ENCODE measurements at regions not wholly inside any gene's neighbourhood (a gene's known extent, or its start where the extent isn't known, plus 50 kb on each side); places are given as distances from the start of the nearest gene placed in this dataset.

DNA sequence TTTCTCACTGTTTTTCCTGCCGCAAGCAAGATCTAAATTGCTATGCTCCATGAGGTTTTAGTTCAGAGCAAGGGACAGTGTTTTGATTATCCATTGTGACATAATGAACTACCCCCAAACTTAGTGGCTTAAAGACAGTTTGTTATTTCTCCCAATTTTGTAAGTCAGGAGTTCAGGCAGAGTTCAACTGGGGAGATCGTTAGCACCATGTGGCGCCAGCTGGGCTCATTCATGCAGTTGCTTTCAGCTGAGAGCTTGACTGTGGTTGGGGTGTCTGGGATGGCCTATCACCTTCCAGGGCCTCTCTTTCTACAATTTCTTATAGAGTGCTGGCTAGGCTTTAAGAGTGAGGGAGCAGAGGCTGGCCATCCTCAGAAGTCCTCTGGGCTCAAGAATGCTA lies 382.9 kb upstream of the CELF4 start:
- DNase-seq (no peak), ATAC-seq (no peak)
- POLR2A ChIA-PET, result no interaction called here
- intact Hi-C loops (cut with DNase I, micrococcal nuclease), result no loop called here
- no peaks in the 10 kb centered on the region for H3K27me3 Mint-ChIP-seq
- H3K9me3 Mint-ChIP-seq (ENCODE audit: low read depth), result no peaks in the 10 kb centered on the region
- no peaks in the 10 kb centered on the region for H3K36me3 Mint-ChIP-seq (ENCODE audit: low read depth)
- no peak overlapping the region for H3K27ac Mint-ChIP-seq
- CTCF ChIA-PET, result interaction anchor here (0.6 kb wide), 1 partner anchor 691 kb away, joined by 3 read pairs; no protein-coding TSS in a partner anchor
- no peak overlapping the region for H3K4me3 Mint-ChIP-seq
- H3K4me1 Mint-ChIP-seq, result no peaks in the 10 kb centered on the region

DNA sequence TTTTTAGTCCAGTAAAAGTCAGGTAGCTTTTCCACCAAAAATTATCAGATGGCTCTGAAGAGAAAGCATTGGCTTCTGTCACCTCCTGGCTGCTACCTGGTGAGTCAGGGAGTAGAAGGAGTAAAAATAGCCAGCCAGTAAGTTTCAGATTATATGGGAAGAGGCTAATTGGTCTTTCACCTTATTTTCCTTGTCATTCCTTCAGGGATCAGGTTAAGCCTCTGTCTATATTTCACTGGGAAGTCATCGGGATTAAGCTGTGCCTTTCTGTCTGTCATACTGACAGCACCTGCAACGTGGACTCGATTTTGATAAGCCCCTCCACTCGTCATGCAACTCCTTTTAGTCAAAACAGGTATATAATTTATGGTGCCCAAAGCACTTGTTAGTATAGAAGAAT lies 380.7 kb upstream of the CELF4 start:
- H3K27me3 Mint-ChIP-seq, result no peaks in the 10 kb centered on the region
- intact Hi-C loops (cut with DNase I, micrococcal nuclease), result no loop called here

DNA sequence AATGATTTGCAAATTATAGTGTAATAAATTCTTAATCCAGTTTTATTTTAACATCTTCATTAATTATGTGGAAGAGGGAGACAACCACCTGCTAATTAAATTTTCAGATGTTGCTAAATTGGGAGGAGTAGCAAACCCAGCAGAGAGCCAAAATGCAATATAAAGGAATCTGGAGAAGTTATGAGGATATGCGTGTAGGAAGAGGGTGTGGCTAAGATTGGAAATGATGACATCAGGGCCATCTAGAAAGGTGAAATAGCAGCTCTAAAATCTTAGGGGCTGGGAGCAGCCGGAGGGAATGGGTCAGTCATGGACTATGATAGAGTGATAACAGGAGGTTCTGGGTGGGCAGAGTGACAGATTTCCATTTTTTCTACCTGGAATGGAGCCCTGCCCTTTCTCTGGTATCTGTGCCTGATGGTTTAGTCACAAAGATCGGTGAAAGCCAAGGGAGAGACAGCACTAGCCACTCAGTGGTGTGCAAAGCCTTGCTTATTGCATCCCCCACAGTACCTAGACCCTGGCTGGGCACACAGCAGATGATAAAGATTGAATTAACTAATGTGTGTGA lies 379.2 kb upstream of the CELF4 start:
- Mint-ChIP-seq H3K9me3 (ENCODE audit: low read depth) (peaks cover 3% of the 10 kb centered on the region), H3K27me3 (no peaks in the 10 kb centered on the region), H3K4me3 (no peak overlapping the region), H3K36me3 (ENCODE audit: low read depth) (no peaks in the 10 kb centered on the region), H3K27ac (no peak overlapping the region), H3K4me1 (no peaks in the 10 kb centered on the region)
- ChIA-PET CTCF (no interaction called here), POLR2A (no interaction called here)
- intact Hi-C loops (cut with DNase I, micrococcal nuclease), result no loop called here
- ATAC-seq (no peak), DNase-seq (no peak)

More for the DNA sequence above, 380.7 kb upstream of the CELF4 start:
- CTCF ChIA-PET, result no interaction called here
- H3K9me3 Mint-ChIP-seq (ENCODE audit: low read depth), result peaks cover 3% of the 10 kb centered on the region
- no peak overlapping the region for H3K27ac Mint-ChIP-seq
- no peaks in the 10 kb centered on the region for H3K36me3 Mint-ChIP-seq (ENCODE audit: low read depth)
- DNase-seq (no peak), ATAC-seq (no peak)
- no peaks in the 10 kb centered on the region for H3K4me1 Mint-ChIP-seq
- POLR2A ChIA-PET, result no interaction called here
- no peak overlapping the region for H3K4me3 Mint-ChIP-seq

GRCh38 chr18:37937287-37937686 lies 371.7 kb upstream of the CELF4 start:
- ChIA-PET POLR2A (no interaction called here), CTCF (no interaction called here)
- no peaks in the 10 kb centered on the region for H3K27me3 Mint-ChIP-seq
- H3K27ac Mint-ChIP-seq, result no peak overlapping the region
- intact Hi-C loops (cut with DNase I, micrococcal nuclease), result no loop called here
- H3K9me3 Mint-ChIP-seq (ENCODE audit: low read depth), result peaks cover 3% of the 10 kb centered on the region
- no peak for DNase-seq
- H3K36me3 Mint-ChIP-seq (ENCODE audit: low read depth), result no peaks in the 10 kb centered on the region
- H3K4me3 Mint-ChIP-seq, result no peak overlapping the region
- no peak for ATAC-seq
- H3K4me1 Mint-ChIP-seq, result no peaks in the 10 kb centered on the region

GRCh38 chr18:37935086-37935485 lies 369.5 kb upstream of the CELF4 start:
- POLR2A ChIA-PET, result no interaction called here
- ATAC-seq (no peak), DNase-seq (no peak)
- H3K4me1 Mint-ChIP-seq, result no peaks in the 10 kb centered on the region
- no peak overlapping the region for H3K27ac Mint-ChIP-seq
- intact Hi-C loops (cut with DNase I, micrococcal nuclease), result no loop called here
- CTCF ChIA-PET, result no interaction called here
- no peaks in the 10 kb centered on the region for H3K27me3 Mint-ChIP-seq
- H3K4me3 Mint-ChIP-seq, result no peak overlapping the region
- H3K36me3 Mint-ChIP-seq (ENCODE audit: low read depth), result no peaks in the 10 kb centered on the region
- peaks cover 3% of the 10 kb centered on the region for H3K9me3 Mint-ChIP-seq (ENCODE audit: low read depth)

DNA sequence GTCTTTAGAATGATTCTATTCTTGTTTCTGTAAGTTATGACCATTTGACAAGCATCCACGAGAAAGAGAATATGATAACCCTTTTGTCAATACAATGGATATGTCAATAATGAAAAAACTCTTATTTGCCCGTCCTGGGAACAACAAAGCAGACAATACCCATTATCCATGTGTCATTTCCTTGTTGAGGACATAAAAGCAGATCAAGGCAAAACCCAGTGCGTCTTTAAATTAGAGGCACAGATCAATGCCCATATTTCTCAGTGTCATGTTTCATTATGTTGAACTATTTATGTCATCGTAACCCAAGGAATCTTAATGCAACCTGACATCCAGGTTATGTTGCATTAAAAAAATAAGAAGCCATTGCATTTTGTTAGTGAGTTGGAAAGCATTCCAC lies 365.0 kb upstream of the CELF4 start:
- DNase-seq (no peak), ATAC-seq (no peak)
- CTCF ChIA-PET, result no interaction called here
- POLR2A ChIA-PET, result no interaction called here
- Mint-ChIP-seq H3K4me1 (no peaks in the 10 kb centered on the region), H3K27ac (no peak overlapping the region), H3K27me3 (no peaks in the 10 kb centered on the region), H3K36me3 (ENCODE audit: low read depth) (no peaks in the 10 kb centered on the region), H3K4me3 (no peak overlapping the region), H3K9me3 (ENCODE audit: low read depth) (no peaks in the 10 kb centered on the region)
- intact Hi-C loops (cut with DNase I, micrococcal nuclease), result no loop called here

DNA sequence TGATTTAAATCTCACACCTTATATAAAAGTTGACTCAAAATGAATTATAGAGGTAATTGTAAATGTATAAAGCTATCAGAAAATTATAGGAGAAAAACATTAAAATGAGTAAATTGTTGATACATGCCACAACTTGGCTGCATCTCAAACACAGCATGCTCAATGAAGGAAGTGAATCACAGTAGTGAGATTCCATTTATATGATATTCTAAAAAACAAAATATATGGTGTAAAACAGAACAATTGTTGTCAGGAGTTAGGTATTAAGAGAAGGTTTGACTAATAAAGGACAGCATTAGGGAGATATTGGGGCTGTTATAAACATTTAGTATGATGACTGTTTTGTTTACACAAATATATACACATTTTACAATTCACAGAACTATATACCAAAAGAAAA lies 356.6 kb upstream of the CELF4 start:
- Mint-ChIP-seq H3K27me3 (no peaks in the 10 kb centered on the region), H3K36me3 (ENCODE audit: low read depth) (no peaks in the 10 kb centered on the region), H3K9me3 (ENCODE audit: low read depth) (no peaks in the 10 kb centered on the region), H3K4me3 (no peak overlapping the region), H3K4me1 (no peaks in the 10 kb centered on the region), H3K27ac (no peak overlapping the region)
- no peak for ATAC-seq
- ChIA-PET CTCF (no interaction called here), POLR2A (no interaction called here)
- DNase-seq, result no peak
- intact Hi-C loops (cut with DNase I, micrococcal nuclease), result no loop called here

GRCh38 chr18:37920865-37921264 lies 355.3 kb upstream of the CELF4 start:
- Mint-ChIP-seq H3K4me3 (no peak overlapping the region), H3K36me3 (ENCODE audit: low read depth) (no peaks in the 10 kb centered on the region), H3K27me3 (no peaks in the 10 kb centered on the region), H3K9me3 (ENCODE audit: low read depth) (peaks cover 2% of the 10 kb centered on the region), H3K4me1 (no peaks in the 10 kb centered on the region), H3K27ac (no peak overlapping the region)
- ATAC-seq (no peak), DNase-seq (no peak)
- ChIA-PET POLR2A (no interaction called here), CTCF (no interaction called here)
- intact Hi-C loops (cut with DNase I, micrococcal nuclease), result no loop called here

DNA sequence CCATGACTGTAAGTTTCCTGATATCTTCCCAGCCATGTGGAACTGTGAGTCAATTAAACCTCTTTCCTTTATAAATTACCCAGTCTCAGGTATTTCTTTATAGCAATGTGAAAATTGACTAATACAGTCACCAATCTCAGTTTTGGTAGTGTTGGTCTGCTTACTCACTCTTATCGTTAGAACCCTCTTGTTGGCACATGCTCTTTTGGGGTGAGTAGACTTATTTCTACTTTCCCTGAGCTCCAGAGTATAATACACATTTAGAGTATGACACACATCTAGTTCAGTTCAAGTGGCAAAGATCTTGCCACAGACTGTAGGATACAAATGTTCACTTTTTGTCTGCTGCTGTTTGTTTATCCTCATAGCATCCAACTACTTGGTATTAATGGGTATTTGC lies 347.5 kb upstream of the CELF4 start:
- H3K4me1 Mint-ChIP-seq, result no peaks in the 10 kb centered on the region
- no peak for ATAC-seq
- H3K27ac Mint-ChIP-seq, result no peak overlapping the region
- H3K9me3 Mint-ChIP-seq (ENCODE audit: low read depth), result peaks cover 11% of the 10 kb centered on the region
- ChIA-PET POLR2A (no interaction called here), CTCF (no interaction called here)
- H3K36me3 Mint-ChIP-seq (ENCODE audit: low read depth), result no peaks in the 10 kb centered on the region
- no peaks in the 10 kb centered on the region for H3K27me3 Mint-ChIP-seq
- intact Hi-C loops (cut with DNase I, micrococcal nuclease), result no loop called here
- no peak overlapping the region for H3K4me3 Mint-ChIP-seq
- DNase-seq, result no peak

GRCh38 chr18:37902344-37902743 lies 336.7 kb upstream of the CELF4 start:
- CTCF ChIA-PET, result no interaction called here
- Mint-ChIP-seq H3K4me1 (no peaks in the 10 kb centered on the region), H3K9me3 (ENCODE audit: low read depth) (peaks cover 2% of the 10 kb centered on the region), H3K36me3 (ENCODE audit: low read depth) (no peaks in the 10 kb centered on the region), H3K4me3 (no peak overlapping the region), H3K27me3 (no peaks in the 10 kb centered on the region), H3K27ac (no peak overlapping the region)
- ATAC-seq, result no peak
- no peak for DNase-seq
- intact Hi-C loops (cut with DNase I, micrococcal nuclease), result no loop called here
- POLR2A ChIA-PET, result no interaction called here

DNA sequence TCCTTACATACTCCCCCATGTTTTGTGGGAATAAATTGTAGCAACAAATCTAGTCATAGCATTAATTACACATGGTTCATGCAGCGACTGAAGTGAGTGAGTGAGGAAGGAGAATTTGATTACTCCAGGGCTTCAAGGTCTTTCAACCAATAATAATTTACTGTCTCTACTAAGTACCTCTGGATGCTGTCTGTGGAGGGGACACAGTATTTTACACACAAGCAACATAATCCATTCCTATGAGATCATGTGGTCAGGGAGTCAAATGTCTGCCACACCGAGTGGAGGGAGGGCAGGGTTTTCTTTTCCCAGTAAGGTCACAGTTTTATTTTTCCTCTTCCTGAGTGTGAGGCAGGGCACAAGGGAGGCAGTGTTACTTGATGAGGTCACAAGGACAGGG lies 334.7 kb upstream of the CELF4 start:
- Mint-ChIP-seq H3K4me1 (no peaks in the 10 kb centered on the region), H3K36me3 (ENCODE audit: low read depth) (no peaks in the 10 kb centered on the region), H3K4me3 (no peak overlapping the region), H3K27me3 (no peaks in the 10 kb centered on the region), H3K27ac (no peak overlapping the region), H3K9me3 (ENCODE audit: low read depth) (no peaks in the 10 kb centered on the region)
- CTCF ChIA-PET, result no interaction called here
- POLR2A ChIA-PET, result no interaction called here
- intact Hi-C loops (cut with DNase I, micrococcal nuclease), result no loop called here
- no peak for ATAC-seq
- no peak for DNase-seq

DNA sequence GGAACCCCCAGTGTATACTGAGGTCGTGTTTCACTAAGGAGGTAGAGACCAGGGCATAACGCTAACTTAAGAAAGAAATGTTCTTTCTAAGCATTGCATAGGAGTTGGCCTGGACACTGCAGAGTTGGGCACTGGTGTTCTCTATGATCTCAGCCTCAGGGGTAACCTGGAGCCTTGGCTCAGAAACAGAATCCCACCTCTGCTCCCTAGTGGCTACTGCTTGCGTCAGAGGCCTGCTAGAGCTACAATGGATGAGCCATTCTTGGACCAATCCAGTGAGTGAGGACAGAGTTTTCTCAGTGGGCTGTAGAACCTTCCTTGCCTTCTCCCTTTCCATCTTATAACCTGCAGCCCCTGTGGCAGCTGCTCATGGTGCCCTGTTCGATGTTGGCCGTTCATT lies 324.4 kb upstream of the CELF4 start:
- intact Hi-C loops (cut with DNase I, micrococcal nuclease), result no loop called here
- DNase-seq (no peak), ATAC-seq (no peak)
- CTCF ChIA-PET, result no interaction called here
- H3K4me3 Mint-ChIP-seq, result no peak overlapping the region
- no peaks in the 10 kb centered on the region for H3K4me1 Mint-ChIP-seq
- no peak overlapping the region for H3K27ac Mint-ChIP-seq
- no peaks in the 10 kb centered on the region for H3K9me3 Mint-ChIP-seq (ENCODE audit: low read depth)
- no peaks in the 10 kb centered on the region for H3K36me3 Mint-ChIP-seq (ENCODE audit: low read depth)
- H3K27me3 Mint-ChIP-seq, result no peaks in the 10 kb centered on the region
- POLR2A ChIA-PET, result no interaction called here

DNA sequence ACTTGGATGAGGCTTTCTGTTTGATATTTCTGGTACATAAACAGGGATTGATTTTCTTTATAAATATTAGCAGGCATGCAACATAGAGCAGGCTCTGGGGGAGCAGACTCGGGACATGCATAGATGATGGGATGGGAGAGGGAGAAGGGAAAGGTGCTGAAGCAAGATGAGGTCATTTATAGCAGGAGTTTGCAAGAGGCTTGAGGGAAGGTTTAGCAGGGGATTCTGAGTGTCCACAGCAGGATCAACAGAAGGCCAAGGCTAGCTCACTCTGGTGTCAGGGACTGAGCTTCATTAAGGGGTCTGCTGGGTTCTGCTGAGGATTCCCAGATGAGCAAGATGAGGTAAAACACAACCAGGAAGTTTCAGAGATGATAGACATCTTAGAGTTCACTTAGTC lies 309.1 kb upstream of the CELF4 start:
- H3K27ac Mint-ChIP-seq, result no peak overlapping the region

More for the DNA sequence above, 309.1 kb upstream of the CELF4 start:
- H3K27me3 Mint-ChIP-seq, result no peaks in the 10 kb centered on the region
- ATAC-seq (no peak), DNase-seq (no peak)
- POLR2A ChIA-PET, result no interaction called here
- no peaks in the 10 kb centered on the region for H3K36me3 Mint-ChIP-seq (ENCODE audit: low read depth)
- CTCF ChIA-PET, result no interaction called here
- H3K9me3 Mint-ChIP-seq (ENCODE audit: low read depth), result peaks cover 2% of the 10 kb centered on the region
- no peaks in the 10 kb centered on the region for H3K4me1 Mint-ChIP-seq
- H3K4me3 Mint-ChIP-seq, result no peak overlapping the region
- intact Hi-C loops (cut with DNase I, micrococcal nuclease), result no loop called here

Data from activated CD4-positive, alpha-beta T cell treated with anti-CD3 and anti-CD28 coated beads for 36 hours (primary cell).